Esophagus muscularis mucosa (tissue), 4 donors: ENCODE measurements at regions not wholly inside any gene's neighbourhood (a gene's known extent, or its start where the extent isn't known, plus 50 kb on each side); places are given as distances from the start of the nearest gene placed in this dataset.

Experiments used
- CTCF ChIP-seq, 3 experiments: fragments of 200-600 bp in 2 of 3; fragments of 450-650 bp in 1 of 3; sonication (generic) in 2 of 3; IDR thresholded peaks; one replicate each; pipeline ENCODE4 v1.5.1; 2017 to 2019; ENCODE audit warnings: antibody characterized with exemption in 3 of 3, mild to moderate bottlenecking in 2 of 3, moderate library complexity in 1 of 3
- EP300 ChIP-seq: sonication (generic); formaldehyde crosslinking; IDR thresholded peaks from one replicate; pipeline ENCODE4 v1.6.1; 2017; ENCODE audit warnings: antibody characterized with exemption
- POLR2A ChIP-seq: fragments of 450-650 bp; IDR thresholded peaks from one replicate; pipeline ENCODE4 v1.6.1; 2017; ENCODE audit warnings: antibody characterized with exemption, moderate library complexity, mild to moderate bottlenecking, low read depth
- POLR2AphosphoS5 ChIP-seq, 2 donors: sonication (generic); formaldehyde crosslinking; IDR thresholded peaks; one replicate each; pipeline ENCODE4 v1.6.1; 2017; ENCODE audit warnings: antibody characterized with exemption in 2 of 2

DNA sequence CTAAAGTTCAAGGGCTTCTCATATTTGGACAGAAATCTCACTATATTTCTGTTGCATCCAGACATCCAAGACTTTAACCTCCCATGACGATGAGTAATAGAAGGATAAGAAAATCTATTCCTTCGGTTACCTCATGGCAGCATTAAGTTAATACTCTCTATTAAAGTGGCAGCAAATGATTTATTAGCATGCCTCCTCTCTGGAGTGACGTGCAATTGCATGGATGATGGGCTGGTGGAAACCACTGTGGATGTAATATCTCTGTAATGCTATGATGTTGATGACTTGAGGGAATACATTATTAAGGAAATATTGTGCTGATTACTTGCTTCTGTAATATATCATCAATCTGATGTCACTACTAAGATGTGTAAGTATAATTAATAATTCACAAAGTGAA lies 336.8 kb downstream of the DSEL start:
- TF ChIP-seq CTCF (IDR thresholded peaks at IDR 0.05) (no peak), EP300 (no peak), POLR2A (no peak), POLR2AphosphoS5 (IDR thresholded peaks at IDR 0.05) (no peak)
